Trophoblast cell (in vitro differentiated cells and primary cell): ENCODE measurements at regions not wholly inside any gene's neighbourhood (a gene's known extent, or its start where the extent isn't known, plus 50 kb on each side); places are given as distances from the start of the nearest gene placed in this dataset.

Experiments used
- DNase-seq, 2 donors: peaks; one replicate each; pipeline ENCODE4 v3.0.0-alpha.2; 2016
- H2AFZ ChIP-seq: 2 replicates; pipeline ENCODE4 v1.6.1; 2013; ENCODE audit warnings: low read length, moderate library complexity, mild to moderate bottlenecking; ENCODE audit not compliant: insufficient read depth, poor library complexity
- H2AK5ac ChIP-seq: 2 replicates; pipeline ENCODE4 v1.6.1; 2013; ENCODE audit warnings: mild to moderate bottlenecking, low read length
- H2BK120ac ChIP-seq: 2 replicates; pipeline ENCODE4 v1.6.1; 2013; ENCODE audit warnings: low read length, mild to moderate bottlenecking, moderate library complexity; ENCODE audit not compliant: insufficient read depth, poor library complexity
- H2BK12ac ChIP-seq: 2 replicates; pipeline ENCODE4 v1.6.1; 2013; ENCODE audit warnings: mild to moderate bottlenecking, low read length, moderate library complexity
- H2BK5ac ChIP-seq: 2 replicates; pipeline ENCODE4 v1.6.1; 2013; ENCODE audit warnings: low read length, low read depth, moderate library complexity, mild to moderate bottlenecking; ENCODE audit not compliant: poor library complexity
- H3K14ac ChIP-seq: 2 replicates; pipeline ENCODE4 v1.6.1; 2013; ENCODE audit warnings: mild to moderate bottlenecking, low read length
- H3K18ac ChIP-seq: 2 replicates; pipeline ENCODE4 v1.6.1; 2013; ENCODE audit warnings: mild to moderate bottlenecking, low read length
- H3K23ac ChIP-seq: 2 replicates; pipeline ENCODE4 v1.6.1; 2013; ENCODE audit warnings: low read length
- H3K27ac ChIP-seq: 2 replicates; pipeline ENCODE4 v1.5.1; 2013; ENCODE audit warnings: low read depth, mild to moderate bottlenecking, inconsistent platforms, low read length, moderate library complexity
- H3K27me3 ChIP-seq: 2 replicates; pipeline ENCODE4 v1.6.1; 2013; ENCODE audit warnings: inconsistent platforms, mild to moderate bottlenecking, low read length, moderate library complexity; ENCODE audit not compliant: insufficient read depth
- H3K36me3 ChIP-seq, 2 experiments: 1 replicate in 1 of 2; 2 replicates in 1 of 2; pipeline ENCODE4 v1.6.1; 2013; ENCODE audit warnings: low read length in 2 of 2, mild to moderate bottlenecking in 2 of 2, moderate library complexity in 1 of 2; ENCODE audit not compliant: insufficient read depth in 2 of 2, control insufficient read depth in 1 of 2
- H3K4ac ChIP-seq: 2 replicates; pipeline ENCODE4 v1.6.1; 2013; ENCODE audit warnings: low read depth, mild to moderate bottlenecking, low read length, moderate library complexity
- H3K4me1 ChIP-seq, 2 experiments: 1 replicate in 1 of 2; 2 replicates in 1 of 2; pipeline ENCODE4 v1.6.1; 2013; ENCODE audit warnings: low read length in 2 of 2, mild to moderate bottlenecking in 2 of 2, moderate library complexity in 1 of 2; ENCODE audit not compliant: insufficient read depth in 2 of 2, control insufficient read depth in 1 of 2
- H3K4me2 ChIP-seq: 2 replicates; pipeline ENCODE4 v1.6.1; 2013; ENCODE audit warnings: inconsistent platforms, mild to moderate bottlenecking, low read length, moderate library complexity
- H3K4me3 ChIP-seq: 2 replicates; pipeline ENCODE4 v1.5.1; 2013; ENCODE audit warnings: mild to moderate bottlenecking, low read depth, low read length, inconsistent platforms
- H3K79me1 ChIP-seq: one replicate; pipeline ENCODE4 v1.6.1; 2013; ENCODE audit warnings: low read length
- H3K79me2 ChIP-seq: 2 replicates; pipeline ENCODE4 v1.6.1; 2013; ENCODE audit warnings: low read length, mild to moderate bottlenecking; ENCODE audit not compliant: control insufficient read depth, insufficient read depth, poor library complexity
- H3K9ac ChIP-seq: 2 replicates; pipeline ENCODE4 v1.6.1; 2013; ENCODE audit warnings: mild to moderate bottlenecking, low read length
- H3K9me3 ChIP-seq: 2 replicates; pipeline ENCODE4 v1.6.1; 2013; ENCODE audit warnings: low read depth, mild to moderate bottlenecking, control low read depth, inconsistent platforms, low read length; ENCODE audit not compliant: insufficient read depth
- H4K12ac ChIP-seq: 2 replicates; pipeline ENCODE4 v1.6.1; 2013; ENCODE audit warnings: low read depth, mild to moderate bottlenecking, low read length, moderate library complexity
- H4K8ac ChIP-seq: 2 replicates; pipeline ENCODE4 v1.6.1; 2013; ENCODE audit warnings: low read depth, mild to moderate bottlenecking, low read length, moderate library complexity
- H4K91ac ChIP-seq: one replicate; pipeline ENCODE4 v1.6.1; 2013; ENCODE audit warnings: low read depth, mild to moderate bottlenecking, low read length, moderate library complexity
- WGBS: extraction: QIAGEN DNeasy Blood & Tissue Kit; methylation state at CpG from one replicate; pipeline ENCODE4 v1.1.7; 2013; ENCODE audit warnings: missing lambda C conversion rate; ENCODE audit not compliant: insufficient read length, insufficient coverage; ENCODE audit errors: extremely low coverage; 5-methylcytosine and 5-hydroxymethylcytosine counted together

GRCh38 chr2:6545336-6545735 lies 320.4 kb downstream of the CMPK2 start:
- no peak overlapping the region for H4K91ac ChIP-seq
- H2AFZ ChIP-seq, result no peak overlapping the region
- no peak overlapping the region for H2AK5ac ChIP-seq
- no peak overlapping the region for H4K8ac ChIP-seq
- H3K18ac ChIP-seq, result no peak overlapping the region
- H3K4me2 ChIP-seq, result no peak overlapping the region
- no peak overlapping the region for H4K12ac ChIP-seq
- no peaks in the 10 kb centered on the region for H3K36me3 ChIP-seq
- H3K14ac ChIP-seq, result no peak overlapping the region
- H3K27me3 ChIP-seq, result no peaks in the 10 kb centered on the region
- no peak overlapping the region for H3K27ac ChIP-seq
- H3K23ac ChIP-seq, result no peak overlapping the region
- no peak overlapping the region for H2BK12ac ChIP-seq
- H3K9me3 ChIP-seq, result no peaks in the 10 kb centered on the region
- H3K79me1 ChIP-seq, result no peaks in the 10 kb centered on the region
- no peak overlapping the region for H2BK5ac ChIP-seq
- WGBS, result no CpG with 5 or more reads among the region's 1 CpG
- peak in 1 of 2 donors; percentile 10 for DNase-seq
- H3K4me3 ChIP-seq, result no peak overlapping the region
- no peaks in the 10 kb centered on the region for H3K79me2 ChIP-seq
- no peak overlapping the region for H3K9ac ChIP-seq
- no peak overlapping the region for H3K4ac ChIP-seq
- no peak overlapping the region for H2BK120ac ChIP-seq
- no peaks in the 10 kb centered on the region for H3K4me1 ChIP-seq

- no peak overlapping the region for H2BK120ac ChIP-seq
- DNase-seq, result no peak
- no peak overlapping the region for H3K27ac ChIP-seq
- H3K27me3 ChIP-seq, result no peaks in the 10 kb centered on the region
- H3K18ac ChIP-seq, result no peak overlapping the region
- H3K23ac ChIP-seq, result no peak overlapping the region
- no peak overlapping the region for H2BK5ac ChIP-seq
- H2BK12ac ChIP-seq, result no peak overlapping the region
- no peak overlapping the region for H3K9ac ChIP-seq
- H3K4me1 ChIP-seq, result no peaks in the 10 kb centered on the region
- no peak overlapping the region for H4K12ac ChIP-seq
- H3K4me2 ChIP-seq, result no peak overlapping the region
- no peaks in the 10 kb centered on the region for H3K9me3 ChIP-seq
- no peak overlapping the region for H3K14ac ChIP-seq
- no peak overlapping the region for H2AFZ ChIP-seq
- no peak overlapping the region for H3K4me3 ChIP-seq
- WGBS, result no CpG with 5 or more reads among the region's 4 CpGs
- no peaks in the 10 kb centered on the region for H3K79me2 ChIP-seq
- no peaks in the 10 kb centered on the region for H3K79me1 ChIP-seq
- no peaks in the 10 kb centered on the region for H3K36me3 ChIP-seq
- H4K91ac ChIP-seq, result no peak overlapping the region
- H3K4ac ChIP-seq, result no peak overlapping the region
- H4K8ac ChIP-seq, result no peak overlapping the region
- no peak overlapping the region for H2AK5ac ChIP-seq
These were observed 319.9 kb downstream of the CMPK2 start for GRCh38 chr2:6545795-6546194.

DNA sequence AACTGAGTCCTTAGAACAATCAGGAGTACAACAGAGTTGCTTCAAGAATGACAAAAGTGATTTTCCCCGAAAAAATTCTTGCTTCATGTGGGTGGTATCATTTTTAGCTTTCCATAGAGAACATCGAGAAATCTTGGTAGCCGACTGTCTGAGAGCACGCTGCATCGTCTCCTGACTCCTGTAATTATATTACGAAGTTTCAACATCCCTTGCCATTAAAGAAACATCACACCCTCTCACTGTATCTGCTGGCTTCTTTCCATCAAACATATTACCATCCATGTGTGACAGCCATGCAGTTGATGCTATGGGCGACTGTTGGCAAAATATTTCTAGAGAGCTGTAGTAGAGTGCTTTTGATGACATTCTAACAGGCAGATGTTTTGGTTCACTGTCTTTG lies 311.2 kb downstream of the CMPK2 start:
- no peak overlapping the region for H2BK12ac ChIP-seq
- H3K23ac ChIP-seq, result no peak overlapping the region
- no peaks in the 10 kb centered on the region for H3K4me1 ChIP-seq
- no peaks in the 10 kb centered on the region for H3K36me3 ChIP-seq
- no peak overlapping the region for H4K12ac ChIP-seq
- H4K8ac ChIP-seq, result no peak overlapping the region
- no peaks in the 10 kb centered on the region for H3K27me3 ChIP-seq
- H2AFZ ChIP-seq, result no peak overlapping the region
- no peak overlapping the region for H3K9ac ChIP-seq
- DNase-seq, result no peak
- no peak overlapping the region for H3K4me3 ChIP-seq
- peaks cover 1% of the 10 kb centered on the region for H3K9me3 ChIP-seq
- no peak overlapping the region for H3K18ac ChIP-seq
- no peak overlapping the region for H2BK5ac ChIP-seq
- H3K4ac ChIP-seq, result no peak overlapping the region
- no peak overlapping the region for H3K27ac ChIP-seq
- H3K79me2 ChIP-seq, result no peaks in the 10 kb centered on the region
- no CpG with 5 or more reads among the region's 7 CpGs for WGBS
- H4K91ac ChIP-seq, result no peak overlapping the region
- no peaks in the 10 kb centered on the region for H3K79me1 ChIP-seq
- no peak overlapping the region for H3K14ac ChIP-seq
- no peak overlapping the region for H2AK5ac ChIP-seq
- no peak overlapping the region for H2BK120ac ChIP-seq
- no peak overlapping the region for H3K4me2 ChIP-seq

- Histone ChIP-seq H2BK12ac (no peak overlapping the region), H2BK5ac (no peak overlapping the region), H3K18ac (no peak overlapping the region), H4K12ac (no peak overlapping the region), H2BK120ac (no peak overlapping the region), H3K79me2 (no peaks in the 10 kb centered on the region), H3K36me3 (no peaks in the 10 kb centered on the region), H3K23ac (no peak overlapping the region), H3K14ac (no peak overlapping the region), H3K4me1 (no peaks in the 10 kb centered on the region), H3K79me1 (no peaks in the 10 kb centered on the region), H3K9me3 (no peaks in the 10 kb centered on the region), H3K4me3 (no peak overlapping the region), H3K27ac (no peak overlapping the region), H4K8ac (no peak overlapping the region), H3K9ac (no peak overlapping the region), H2AK5ac (no peak overlapping the region), H2AFZ (no peak overlapping the region), H4K91ac (no peak overlapping the region), H3K4me2 (no peak overlapping the region), H3K4ac (no peak overlapping the region), H3K27me3 (no peaks in the 10 kb centered on the region)
- peak; percentile 8 to 12 for DNase-seq
- WGBS, result no CpG with 5 or more reads among the region's 3 CpGs
These were observed 309.0 kb downstream of the CMPK2 start for GRCh38 chr2:6556755-6557154.
